ENCODE measurements at regions not wholly inside any gene's neighbourhood (a gene's known extent, or its start where the extent isn't known, plus 50 kb on each side); places are given as distances from the start of the nearest gene placed in this dataset.

DNA sequence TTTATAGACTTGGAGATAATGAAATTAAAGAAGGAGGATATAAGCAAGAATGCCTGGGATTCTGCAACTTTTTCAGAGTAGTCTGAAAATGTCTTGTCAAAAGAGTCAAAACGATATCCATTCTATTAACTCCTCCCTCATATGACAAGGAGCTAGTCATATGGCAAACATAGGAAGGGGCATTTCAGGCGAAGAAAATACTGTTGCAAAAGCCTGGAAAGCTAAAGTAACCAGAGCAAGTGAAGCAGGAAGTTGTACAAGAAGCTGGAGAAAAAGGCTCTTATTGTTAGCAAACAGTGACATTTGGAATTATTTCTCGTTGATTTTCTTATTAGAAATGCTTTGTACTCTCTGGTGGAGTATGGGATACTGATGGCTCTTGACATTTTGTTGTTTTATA is 94.0 kb upstream of the PTPRD start:
- ATAC-seq (ENCODE audit: low read depth) = no peak
- Histone ChIP-seq H3K4me2 (replicated peaks; ENCODE audit: low read depth, low read length, poor library complexity, severe bottlenecking) (no peak overlapping the region), H2AFZ (ENCODE audit: insufficient read depth, low read depth, low read length, poor library complexity, severe bottlenecking) (no peak overlapping the region), H3K79me2 (ENCODE audit: control insufficient read depth, insufficient read depth, low read length) (no peaks in the 10 kb centered on the region), H3K36me3 (replicated peaks in 1 of 2; ENCODE audit: control extremely low read depth in 1 of 2, control insufficient read depth in 1 of 2, extremely low read depth in 1 of 2, insufficient read depth in 2 of 2, low read length in 1 of 2) (no peaks in the 10 kb centered on the region), H3K4me3 (ENCODE audit: control extremely low read depth in 1 of 5, extremely low read depth in 1 of 5, insufficient read depth in 1 of 5, low read depth in 2 of 5, low read length in 4 of 5) (no peak overlapping the region), H3K27me3 (replicated peaks in 1 of 4; ENCODE audit: control extremely low read depth in 1 of 4, control insufficient read depth in 3 of 4, insufficient read depth in 4 of 4, low read length in 3 of 4) (no peaks in the 10 kb centered on the region), H3K9me3 (ENCODE audit: control extremely low read depth in 1 of 3, control insufficient read depth in 2 of 3, insufficient read depth in 1 of 3, low read length in 2 of 3) (no peaks in the 10 kb centered on the region), H3K9ac (ENCODE audit: low read length) (no peak overlapping the region), H4K20me1 (ENCODE audit: control insufficient read depth, insufficient read depth, low read length, poor library complexity, severe bottlenecking) (no peaks in the 10 kb centered on the region), H3K4me1 (ENCODE audit: control insufficient read depth in 2 of 2, insufficient read depth in 2 of 2, low read length in 2 of 2) (no peaks in the 10 kb centered on the region), H3K27ac (ENCODE audit: low read length in 2 of 2) (no peak overlapping the region)
- ChIA-PET CTCF (no interaction called here), POLR2A (no interaction called here)
- DNase-seq = no peak
- 60% methylated on average over 1 of the region's 3 CpGs for WGBS (ENCODE audit: insufficient coverage)
- Mint-ChIP-seq H3K9me3 (ENCODE audit: insufficient read depth) (peaks cover 7% of the 10 kb centered on the region), H3K27ac (no peak overlapping the region), H3K4me3 (no peak overlapping the region), H3K4me1 (no peaks in the 10 kb centered on the region), H3K27me3 (no peaks in the 10 kb centered on the region)
- no peak for TF ChIP-seq CTCF (IDR thresholded peaks at IDR 0.05)
- intact Hi-C loops (cut with micrococcal nuclease) = no loop called here

- no peaks in the 10 kb centered on the region for H3K4me1 ChIP-seq (ENCODE audit: control insufficient read depth in 2 of 2, insufficient read depth in 2 of 2, low read length in 2 of 2)
- no peaks in the 10 kb centered on the region for H4K20me1 ChIP-seq (ENCODE audit: control insufficient read depth, insufficient read depth, low read length, poor library complexity, severe bottlenecking)
- H3K79me2 ChIP-seq (ENCODE audit: control insufficient read depth, insufficient read depth, low read length) = no peaks in the 10 kb centered on the region
- H3K4me2 ChIP-seq (replicated peaks; ENCODE audit: low read depth, low read length, poor library complexity, severe bottlenecking) = no peak overlapping the region
- H3K4me3 ChIP-seq (ENCODE audit: control extremely low read depth in 1 of 5, extremely low read depth in 1 of 5, insufficient read depth in 1 of 5, low read depth in 2 of 5, low read length in 4 of 5) = no peak overlapping the region
- ChIA-PET POLR2A (no interaction called here), CTCF (no interaction called here)
- ATAC-seq (ENCODE audit: low read depth) (no peak), DNase-seq (no peak)
- Mint-ChIP-seq H3K27me3 (no peaks in the 10 kb centered on the region), H3K4me3 (no peak overlapping the region), H3K9me3 (ENCODE audit: insufficient read depth) (no peaks in the 10 kb centered on the region), H3K4me1 (no peaks in the 10 kb centered on the region), H3K27ac (no peak overlapping the region)
- no peaks in the 10 kb centered on the region for H3K27me3 ChIP-seq (replicated peaks in 1 of 4; ENCODE audit: control extremely low read depth in 1 of 4, control insufficient read depth in 3 of 4, insufficient read depth in 4 of 4, low read length in 3 of 4)
- no peak overlapping the region for H3K9ac ChIP-seq (ENCODE audit: low read length)
- TF ChIP-seq EZH2 (IDR thresholded peaks at IDR 0.05; ENCODE audit: borderline replicate concordance, insufficient read depth, low read depth, low read length, poor library complexity, severe bottlenecking) (no peak), CTCF (IDR thresholded peaks at IDR 0.05) (no peak)
- intact Hi-C loops (cut with micrococcal nuclease) = no loop called here
- no peak overlapping the region for H3K27ac ChIP-seq (ENCODE audit: low read length in 2 of 2)
- no peak overlapping the region for H2AFZ ChIP-seq (ENCODE audit: insufficient read depth, low read depth, low read length, poor library complexity, severe bottlenecking)
- no peaks in the 10 kb centered on the region for H3K36me3 ChIP-seq (replicated peaks in 1 of 2; ENCODE audit: control extremely low read depth in 1 of 2, control insufficient read depth in 1 of 2, extremely low read depth in 1 of 2, insufficient read depth in 2 of 2, low read length in 1 of 2)
- H3K9me3 ChIP-seq (ENCODE audit: control extremely low read depth in 1 of 3, control insufficient read depth in 2 of 3, insufficient read depth in 1 of 3, low read length in 2 of 3) = no peaks in the 10 kb centered on the region
Measured at GRCh38 chr9:10721301-10721700, 108.5 kb upstream of the PTPRD start.

Measured in B cell (primary cell).